ENCODE measurements at regions not wholly inside any gene's neighbourhood (a gene's known extent, or its start where the extent isn't known, plus 50 kb on each side); places are given as distances from the start of the nearest gene placed in this dataset.

GRCh38 chr1:30627994-30628393 is 95.4 kb downstream of the MATN1 start:
- TF ChIP-seq, protein P1, sequence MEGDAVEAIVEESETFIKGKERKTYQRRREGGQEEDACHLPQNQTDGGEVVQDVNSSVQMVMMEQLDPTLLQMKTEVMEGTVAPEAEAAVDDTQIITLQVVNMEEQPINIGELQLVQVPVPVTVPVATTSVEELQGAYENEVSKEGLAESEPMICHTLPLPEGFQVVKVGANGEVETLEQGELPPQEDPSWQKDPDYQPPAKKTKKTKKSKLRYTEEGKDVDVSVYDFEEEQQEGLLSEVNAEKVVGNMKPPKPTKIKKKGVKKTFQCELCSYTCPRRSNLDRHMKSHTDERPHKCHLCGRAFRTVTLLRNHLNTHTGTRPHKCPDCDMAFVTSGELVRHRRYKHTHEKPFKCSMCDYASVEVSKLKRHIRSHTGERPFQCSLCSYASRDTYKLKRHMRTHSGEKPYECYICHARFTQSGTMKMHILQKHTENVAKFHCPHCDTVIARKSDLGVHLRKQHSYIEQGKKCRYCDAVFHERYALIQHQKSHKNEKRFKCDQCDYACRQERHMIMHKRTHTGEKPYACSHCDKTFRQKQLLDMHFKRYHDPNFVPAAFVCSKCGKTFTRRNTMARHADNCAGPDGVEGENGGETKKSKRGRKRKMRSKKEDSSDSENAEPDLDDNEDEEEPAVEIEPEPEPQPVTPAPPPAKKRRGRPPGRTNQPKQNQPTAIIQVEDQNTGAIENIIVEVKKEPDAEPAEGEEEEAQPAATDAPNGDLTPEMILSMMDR (IDR thresholded peaks at IDR 0.05; ENCODE audit: low read depth, low read length, poor library complexity, severe bottlenecking): no peak
- no peak for TF ChIP-seq EZH2phosphoT487 (IDR thresholded peaks at IDR 0.05; ENCODE audit: borderline replicate concordance, low read length)
